SK-N-MC (cell line): ENCODE measurements at regions not wholly inside any gene's neighbourhood (a gene's known extent, or its start where the extent isn't known, plus 50 kb on each side); places are given as distances from the start of the nearest gene placed in this dataset.

Experiments
- EZH2 ChIP-seq: fragments of 200-600 bp; sonication (generic); IDR thresholded peaks from one replicate; pipeline ENCODE4 v1.6.1; 2017; ENCODE audit warnings: antibody characterized with exemption
- FOXP2 ChIP-seq: optimal IDR thresholded peaks from 2 replicates; pipeline ENCODE3; 2011; ENCODE audit warnings: mild to moderate bottlenecking, moderate library complexity; ENCODE audit not compliant: insufficient read depth; ENCODE audit errors: extremely low read length, control extremely low read depth
- POLR2AphosphoS5 ChIP-seq: IDR thresholded peaks from 2 replicates; pipeline ENCODE4 v1.6.1; 2012; ENCODE audit warnings: mild to moderate bottlenecking, low read depth, low read length, borderline replicate concordance

DNA sequence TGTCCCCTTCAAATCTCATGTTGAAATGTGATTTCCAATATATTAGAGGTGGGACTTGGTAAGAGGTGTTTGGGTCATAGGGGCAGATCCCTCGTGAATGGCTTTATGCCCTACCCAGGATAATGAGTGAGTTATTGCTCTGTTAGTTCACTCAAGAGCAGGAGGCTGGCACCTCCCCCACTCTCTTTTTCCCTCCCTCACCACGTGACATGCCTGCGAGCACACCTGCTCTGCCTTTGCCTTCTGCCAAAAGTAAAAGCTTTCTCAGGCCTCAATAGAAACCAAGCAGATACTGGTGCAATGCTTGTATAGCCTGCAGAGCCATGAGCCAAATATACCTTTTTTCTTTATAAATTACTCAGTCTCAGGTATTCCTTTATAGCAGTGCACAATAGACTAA is 286.3 kb upstream of the UGT8 start:
- TF ChIP-seq EZH2 (no peak), POLR2AphosphoS5 (no peak), FOXP2 (no peak)
